A549 (cell line): ENCODE measurements at regions not wholly inside any gene's neighbourhood (a gene's known extent, or its start where the extent isn't known, plus 50 kb on each side); places are given as distances from the start of the nearest gene placed in this dataset.

Experiments used
- ATAC-seq, 2 experiments: fragments of 200-7000 bp in 1 of 2; fragments of >200 bp in 1 of 2; cut with Nextera tagmentation in 1 of 2; cut with Tn5 transposase in 1 of 2; 3 replicates each; pipeline versions ENCODE4 v1.8.0 to v1.9.1; 2018 to 2020; ENCODE audit warnings: mild to moderate bottlenecking in 1 of 2, moderate library complexity in 1 of 2
- CTCF ChIA-PET: fragments of 300-600 bp; sonication (Branson Sonifier 250); formaldehyde crosslinking; extraction: SDS; loops from one replicate; lab custom pipeline; 2021; ENCODE audit warnings: antibody characterized with exemption, inconsistent platforms; lab: Yijun Ruan, JAX
- POLR2A ChIA-PET: fragments of 350-600 bp; formaldehyde crosslinking; extraction: SDS; loops from one replicate; lab custom pipeline; 2021; ENCODE audit warnings: antibody characterized with exemption, inconsistent platforms; lab: Yijun Ruan, JAX
- DNase-seq, 2 experiments: peaks; one replicate each; pipeline versions ENCODE4 v3.0.0 to v3.0.0-alpha.2; 2011 to 2016; ENCODE audit warnings: low read depth in 1 of 2, low spot score in 1 of 2
- FAIRE-seq: peaks from 2 replicates; lab custom pipeline; 2011; peaks lifted over from hg19 to GRCh38; lab: Jason Lieb, UNC
- H3K27ac ChIP-seq, 2 experiments: fragments of >200 bp; sonication (Bioruptor Twin); formaldehyde crosslinking; 3 replicates each; pipeline ENCODE4 v1.5.1; 2016 to 2017
- H3K4me1 ChIP-seq: fragments of >200 bp; sonication (Bioruptor Twin); formaldehyde crosslinking; 3 replicates; pipeline ENCODE4 v1.6.1; 2016
- H3K4me2 ChIP-seq: fragments of >200 bp; sonication (Bioruptor Twin); formaldehyde crosslinking; 3 replicates; pipeline ENCODE4 v1.6.1; 2016
- H3K4me3 ChIP-seq: fragments of >200 bp; sonication (Bioruptor Twin); formaldehyde crosslinking; 3 replicates; pipeline ENCODE4 v1.5.1; 2016
- H3K9me3 ChIP-seq: fragments of >200 bp; sonication (Bioruptor Twin); formaldehyde crosslinking; 3 replicates; pipeline ENCODE4 v1.6.1; 2016
- BHLHE40 ChIP-seq: IDR thresholded peaks from 2 replicates; pipeline ENCODE4 v1.6.1; 2012; ENCODE audit warnings: low read depth, low read length, inconsistent platforms
- CBX8 ChIP-seq: fragments of 200-600 bp; sonication (generic); IDR thresholded peaks from 2 replicates; pipeline ENCODE4 v1.6.1; 2016
- CEBPB ChIP-seq, 2 experiments: fragments of >200 bp in 1 of 2; sonication (Bioruptor Twin) in 1 of 2; formaldehyde crosslinking in 1 of 2; IDR thresholded peaks; 2 replicates each; pipeline ENCODE4 v1.6.1; 2012 to 2016
- CHD2 ChIP-seq: fragments of 150-350 bp; IDR thresholded peaks from 2 replicates; pipeline ENCODE4 v1.6.1; 2014; ENCODE audit warnings: low read length; ENCODE audit not compliant: partially characterized antibody
- E2F6 ChIP-seq: IDR thresholded peaks from 2 replicates; pipeline ENCODE4 v1.6.1; 2012; ENCODE audit warnings: low read depth, borderline replicate concordance
- EHF ChIP-seq: fragments of 250-450 bp; sonication (Bioruptor Pico); IDR thresholded peaks from 2 replicates; pipeline ENCODE4 v1.5.0; 2020; ENCODE audit warnings: mild to moderate bottlenecking
- FOSB ChIP-seq: fragments of 250-450 bp; sonication (Bioruptor Pico); IDR thresholded peaks from 2 replicates; pipeline ENCODE4 v1.5.0; 2020; ENCODE audit warnings: mild to moderate bottlenecking, moderate library complexity
- FOSL2 ChIP-seq, 2 experiments: fragments of 450-650 bp in 1 of 2; fragments of >200 bp in 1 of 2; sonication (Bioruptor Twin) in 1 of 2; formaldehyde crosslinking; IDR thresholded peaks; 2 replicates each; pipeline versions ENCODE4 v1.5.0 to v1.6.1; 2016 to 2020; ENCODE audit warnings: mild to moderate bottlenecking in 1 of 2, moderate library complexity in 1 of 2
- GATA3 ChIP-seq: IDR thresholded peaks from 2 replicates; pipeline ENCODE4 v1.6.1; 2012; ENCODE audit warnings: borderline replicate concordance
- HMGXB4 ChIP-seq: fragments of 250-450 bp; sonication (Bioruptor Pico); IDR thresholded peaks from 2 replicates; pipeline ENCODE4 v1.5.0; 2021; ENCODE audit warnings: mild to moderate bottlenecking, moderate library complexity, borderline replicate concordance
- HOXB5 ChIP-seq: fragments of 250-450 bp; sonication (Bioruptor Pico); IDR thresholded peaks from 2 replicates; pipeline ENCODE4 v1.5.0; 2020; ENCODE audit warnings: mild to moderate bottlenecking, moderate library complexity
- JUN ChIP-seq, 2 experiments: fragments of >200 bp; sonication (Bioruptor Twin); formaldehyde crosslinking; IDR thresholded peaks; 2 replicates in 1 of 2; 3 replicates in 1 of 2; pipeline ENCODE4 v1.6.1; 2016 to 2017
- MAFK ChIP-seq: fragments of 450-650 bp; IDR thresholded peaks from 2 replicates; pipeline ENCODE4 v1.6.1; 2014; ENCODE audit not compliant: partially characterized antibody
- MAZ ChIP-seq: fragments of 150-350 bp; IDR thresholded peaks from 2 replicates; pipeline ENCODE4 v1.6.1; 2014; ENCODE audit warnings: antibody characterized with exemption, low read depth, low read length, borderline replicate concordance
- MYC ChIP-seq: IDR thresholded peaks from 2 replicates; pipeline ENCODE4 v1.6.1; 2012; ENCODE audit warnings: mild to moderate bottlenecking, inconsistent platforms, low read length, improper control_type of control experiment, borderline replicate concordance
- NFE2L2 ChIP-seq: fragments of 150-350 bp; conservative IDR thresholded peaks from 2 replicates; pipeline ENCODE4 v1.6.1; 2014; ENCODE audit warnings: low read length
- PHF8 ChIP-seq: fragments of 200-600 bp; sonication (generic); IDR thresholded peaks from 2 replicates; pipeline ENCODE4 v1.6.1; 2016; ENCODE audit warnings: low read depth, mild to moderate bottlenecking, antibody characterized with exemption, moderate library complexity, borderline replicate concordance
- POLR2A ChIP-seq: IDR thresholded peaks from 2 replicates; pipeline ENCODE4 v1.6.1; 2012; ENCODE audit warnings: mild to moderate bottlenecking, low read length
- RCOR1 ChIP-seq: fragments of 150-350 bp; IDR thresholded peaks from 2 replicates; pipeline ENCODE4 v1.6.1; 2014; ENCODE audit warnings: antibody characterized with exemption, low read length, low read depth
- RFX5 ChIP-seq: fragments of 450-650 bp; IDR thresholded peaks from 2 replicates; pipeline ENCODE4 v1.7.1; 2014; ENCODE audit warnings: antibody characterized with exemption, mild to moderate bottlenecking, moderate library complexity
- SMC3 ChIP-seq: fragments of >200 bp; sonication (Bioruptor Twin); formaldehyde crosslinking; IDR thresholded peaks from 3 replicates; pipeline ENCODE4 v1.6.1; 2018; ENCODE audit warnings: inconsistent platforms
- USF2 ChIP-seq: fragments of 450-650 bp; IDR thresholded peaks from 2 replicates; pipeline ENCODE4 v1.6.1; 2014; ENCODE audit warnings: antibody characterized with exemption
- ZNF302 ChIP-seq: fragments of 250-450 bp; sonication (Bioruptor Pico); IDR thresholded peaks from 2 replicates; pipeline ENCODE4 v1.9.0; 2021; ENCODE audit warnings: inconsistent platforms, mild to moderate bottlenecking, moderate library complexity
- WGBS: methylation state at CpG from one replicate; pipeline ENCODE4 v1.1.6; 2017; ENCODE audit errors: missing lambda C conversion rate; 5-methylcytosine and 5-hydroxymethylcytosine counted together

- TF ChIP-seq USF2 (no peak), EHF (CRISPR knock-in tag) (no peak), RCOR1 (no peak), E2F6 (no peak), NFE2L2 (no peak)
- TF ChIP-seq, all 56 proteins: peak for 0
Observed at GRCh38 chr4:138558886-138559285, 316.7 kb upstream of the SLC7A11 start (continued).

GRCh38 chr4:138555584-138555983, 313.4 kb upstream of the SLC7A11 start:
- FAIRE-seq (no peak), DNase-seq (peak in 1 of 2 experiments; percentile 52), ATAC-seq (peak in 1 of 2 experiments; percentile 75; a peak in 3 of 6 replicates)
- 100% methylated on average over 1 of the region's 1 CpG for WGBS
- ChIA-PET CTCF (interaction anchor here (0.7 to 1.0 kb wide), 2 partner anchors 123 to 465 kb away, joined by 3 read pairs; no protein-coding TSS in a partner anchor), POLR2A (interaction anchor here (0.5 to 1.0 kb wide), 2 partner anchors 313 to 319 kb away, joined by 3 to 6 read pairs; partner anchors contain the start of gene SLC7A11)
- Histone ChIP-seq H3K4me1 (no peaks in the 10 kb centered on the region), H3K9me3 (no peaks in the 10 kb centered on the region), H3K4me2 (no peak overlapping the region), H3K27ac (no peak overlapping the region), H3K4me3 (no peak overlapping the region)
- TF ChIP-seq CEBPB (IDR thresholded peaks at IDR 0.05), result peak in 1 of 2 experiments; percentile 65; a peak in 2 of 4 replicates
- TF ChIP-seq ZNF302 (CRISPR knock-in tag), result no peak

- no peaks in the 10 kb centered on the region for H3K4me1 ChIP-seq
- no peak overlapping the region for H3K4me3 ChIP-seq
- H3K27ac ChIP-seq, result no peak overlapping the region
- TF ChIP-seq FOSB (CRISPR knock-in tag), result no peak
- TF ChIP-seq FOSL2 (IDR thresholded peaks at IDR 0.05), result no peak
- TF ChIP-seq FOSL2 (CRISPR knock-in tag; IDR thresholded peaks at IDR 0.05), result no peak
- no peak for TF ChIP-seq ZNF302 (CRISPR knock-in tag)
- TF ChIP-seq RFX5, result no peak
- TF ChIP-seq CBX8, result no peak
- no peak for TF ChIP-seq MAFK
- no peak for TF ChIP-seq RCOR1
- ATAC-seq (peak; percentile 56 to 57; a peak in 4 of 6 replicates), DNase-seq (peak in 1 of 2 experiments; percentile 22), FAIRE-seq (no peak)
- ChIA-PET CTCF (interaction anchor here (0.7 to 1.0 kb wide), 2 partner anchors 123 to 465 kb away, joined by 3 read pairs; no protein-coding TSS in a partner anchor), POLR2A (interaction anchor here (1.0 kb wide), 1 partner anchor 313 kb away, joined by 3 read pairs; the partner anchor contains the start of gene SLC7A11)
- H3K4me2 ChIP-seq, result no peak overlapping the region
- WGBS, result 91% methylated on average over 5 of the region's 5 CpGs
- H3K9me3 ChIP-seq, result no peaks in the 10 kb centered on the region
Observed at GRCh38 chr4:138555108-138555507, 313.0 kb upstream of the SLC7A11 start.

GRCh38 chr4:138553001-138553845, 311.1 kb upstream of the SLC7A11 start:
- FAIRE-seq (no peak), ATAC-seq (no peak), DNase-seq (no peak)
- ChIA-PET POLR2A (no interaction called here), CTCF (no interaction called here)
- TF ChIP-seq GATA3 (no peak), POLR2A (no peak), CHD2 (no peak), HOXB5 (CRISPR knock-in tag) (no peak), MYC (no peak), MAZ (no peak), BHLHE40 (no peak), HMGXB4 (CRISPR knock-in tag) (no peak), SMC3 (no peak), PHF8 (no peak), EHF (CRISPR knock-in tag) (no peak), JUN (IDR thresholded peaks at IDR 0.05) (no peak)
- 86% methylated on average over 16 of the region's 49 CpGs for WGBS
- H3K9me3 ChIP-seq, result no peaks in the 10 kb centered on the region
- H3K4me1 ChIP-seq, result no peaks in the 10 kb centered on the region
- no peak overlapping the region for H3K4me3 ChIP-seq
- H3K4me2 ChIP-seq, result no peak overlapping the region
- H3K27ac ChIP-seq, result no peak overlapping the region
